ENCODE measurements at regions not wholly inside any gene's neighbourhood (a gene's known extent, or its start where the extent isn't known, plus 50 kb on each side); places are given as distances from the start of the nearest gene placed in this dataset.
"Not testable (repeated sequence)": the region's sequence is repeated elsewhere in the genome, so short reads cannot be mapped to it uniquely, and the experiment has no call there.

DNA sequence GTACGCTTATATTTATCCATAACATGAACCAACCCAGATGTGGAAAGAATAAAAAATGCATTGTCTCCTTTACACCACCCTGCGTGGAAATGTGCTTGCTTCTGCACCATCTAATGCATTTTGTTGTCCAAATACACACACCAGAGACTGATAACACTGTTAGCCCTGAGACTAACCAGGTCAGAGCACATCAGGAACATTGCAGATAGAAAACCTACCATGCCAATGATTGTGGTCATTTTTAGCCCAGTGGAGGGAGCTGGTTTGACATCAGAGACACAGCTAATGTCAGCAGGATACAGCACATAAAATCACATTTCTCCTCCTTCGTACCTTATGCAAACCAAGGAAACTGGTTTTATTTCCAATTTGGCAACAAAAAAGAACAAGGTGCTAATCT, 528.7 kb downstream of the DOK5 start:
- intact Hi-C loops (cut with DNase I), result no loop called here
- Histone ChIP-seq H3K4me3 (no peak overlapping the region), H3K9me3 (no peaks in the 10 kb centered on the region), H3K27ac (replicated peaks in 1 of 4) (no peak overlapping the region), H3K4me1 (no peaks in the 10 kb centered on the region), H3K36me3 (no peaks in the 10 kb centered on the region), H3K27me3 (no peaks in the 10 kb centered on the region)
- TF ChIP-seq, protein P1, sequence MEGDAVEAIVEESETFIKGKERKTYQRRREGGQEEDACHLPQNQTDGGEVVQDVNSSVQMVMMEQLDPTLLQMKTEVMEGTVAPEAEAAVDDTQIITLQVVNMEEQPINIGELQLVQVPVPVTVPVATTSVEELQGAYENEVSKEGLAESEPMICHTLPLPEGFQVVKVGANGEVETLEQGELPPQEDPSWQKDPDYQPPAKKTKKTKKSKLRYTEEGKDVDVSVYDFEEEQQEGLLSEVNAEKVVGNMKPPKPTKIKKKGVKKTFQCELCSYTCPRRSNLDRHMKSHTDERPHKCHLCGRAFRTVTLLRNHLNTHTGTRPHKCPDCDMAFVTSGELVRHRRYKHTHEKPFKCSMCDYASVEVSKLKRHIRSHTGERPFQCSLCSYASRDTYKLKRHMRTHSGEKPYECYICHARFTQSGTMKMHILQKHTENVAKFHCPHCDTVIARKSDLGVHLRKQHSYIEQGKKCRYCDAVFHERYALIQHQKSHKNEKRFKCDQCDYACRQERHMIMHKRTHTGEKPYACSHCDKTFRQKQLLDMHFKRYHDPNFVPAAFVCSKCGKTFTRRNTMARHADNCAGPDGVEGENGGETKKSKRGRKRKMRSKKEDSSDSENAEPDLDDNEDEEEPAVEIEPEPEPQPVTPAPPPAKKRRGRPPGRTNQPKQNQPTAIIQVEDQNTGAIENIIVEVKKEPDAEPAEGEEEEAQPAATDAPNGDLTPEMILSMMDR (IDR thresholded peaks at IDR 0.05), result no peak
- TF ChIP-seq POLR2A (IDR thresholded peaks at IDR 0.05; ENCODE audit: low read depth) (no peak), EP300 (IDR thresholded peaks at IDR 0.05) (no peak), POLR2AphosphoS5 (IDR thresholded peaks at IDR 0.05) (no peak)
- no peak for DNase-seq (ENCODE audit: extremely low spot score)
- 56% methylated on average over 3 of the region's 3 CpGs for WGBS

DNA sequence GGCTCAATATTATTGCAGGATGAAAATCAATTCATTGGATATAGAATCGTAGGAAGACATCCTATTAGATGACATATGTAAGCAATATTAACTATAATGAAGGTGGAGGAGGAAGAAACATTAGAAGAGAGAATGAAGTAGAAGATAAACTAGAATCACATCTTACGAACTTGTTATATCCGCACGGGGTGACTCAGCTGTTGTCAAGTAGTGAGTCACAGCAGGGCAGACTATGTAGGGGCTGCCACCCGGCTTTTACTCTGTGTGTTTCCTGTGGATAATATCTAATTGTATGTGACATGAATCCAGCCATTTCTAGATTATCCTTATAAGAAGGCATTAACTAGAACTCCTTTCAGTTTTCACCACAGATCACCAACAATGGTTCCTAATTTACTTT, 520.2 kb downstream of the DOK5 start:
- Histone ChIP-seq H3K27me3 (no peaks in the 10 kb centered on the region), H3K4me1 (no peaks in the 10 kb centered on the region), H3K36me3 (no peaks in the 10 kb centered on the region), H3K9me3 (no peaks in the 10 kb centered on the region), H3K27ac (replicated peaks in 1 of 4) (no peak overlapping the region), H3K4me3 (no peak overlapping the region)
- TF ChIP-seq POLR2AphosphoS5 (IDR thresholded peaks at IDR 0.05) (no peak), EP300 (IDR thresholded peaks at IDR 0.05) (no peak), POLR2A (IDR thresholded peaks at IDR 0.05; ENCODE audit: low read depth) (no peak)
- TF ChIP-seq, protein P1 (IDR thresholded peaks at IDR 0.05), result no peak
- intact Hi-C loops (cut with DNase I), result no loop called here
- DNase-seq (ENCODE audit: extremely low spot score), result no peak
- WGBS, result 82% methylated on average over 5 of the region's 5 CpGs

DNA sequence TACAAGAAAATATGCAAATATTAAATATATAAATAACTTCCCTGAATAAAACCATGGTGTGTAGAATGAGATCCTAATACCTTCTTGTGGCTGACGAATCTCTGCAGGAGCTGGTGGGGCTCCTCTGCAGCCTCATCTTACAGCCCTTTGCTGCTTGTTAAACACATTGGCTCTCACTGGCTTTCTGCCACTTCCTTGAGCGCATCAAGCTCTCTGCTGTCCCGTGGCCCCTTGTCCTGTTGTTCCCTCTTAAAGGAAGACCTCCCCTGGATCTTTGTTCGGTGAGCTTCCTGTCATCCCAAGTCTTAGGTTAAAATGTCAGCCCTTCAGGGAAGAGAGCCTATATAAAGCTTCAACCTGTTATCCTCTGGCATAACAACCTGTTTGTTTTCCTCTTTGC, 519.6 kb downstream of the DOK5 start:
- intact Hi-C loops (cut with DNase I), result no loop called here
- WGBS, result 58% methylated on average over 4 of the region's 4 CpGs
- no peak overlapping the region for H3K4me3 ChIP-seq

DNA sequence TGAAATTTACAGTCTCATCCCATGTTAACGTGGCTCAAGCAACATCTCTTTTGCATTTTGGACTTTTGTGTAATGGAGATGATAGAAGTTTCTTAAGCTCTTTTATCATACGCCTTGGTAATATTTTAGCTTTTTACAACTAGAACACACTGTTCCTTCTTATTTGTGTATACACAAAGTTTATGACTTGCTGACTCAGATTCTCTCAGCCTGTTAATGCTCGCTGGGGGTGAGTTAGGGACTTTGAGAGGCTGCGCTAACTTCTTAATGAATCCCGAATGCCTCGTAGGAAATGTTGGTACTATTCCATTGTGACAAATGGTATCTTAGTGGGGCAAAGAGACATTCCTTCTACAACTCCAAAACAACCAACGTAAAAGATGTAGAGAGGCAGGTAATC, 509.7 kb downstream of the DOK5 start:
- H3K4me3 ChIP-seq, result no peak overlapping the region
- TF ChIP-seq, protein P1 (IDR thresholded peaks at IDR 0.05), result no peak
- TF ChIP-seq POLR2A (IDR thresholded peaks at IDR 0.05; ENCODE audit: low read depth), result no peak
- no peak for TF ChIP-seq POLR2AphosphoS5 (IDR thresholded peaks at IDR 0.05)
- TF ChIP-seq EP300 (IDR thresholded peaks at IDR 0.05), result no peak
- H3K4me1 ChIP-seq, result no peaks in the 10 kb centered on the region
- H3K27me3 ChIP-seq, result no peaks in the 10 kb centered on the region
- 89% methylated on average over 7 of the region's 7 CpGs for WGBS
- no peak for DNase-seq (ENCODE audit: extremely low spot score)
- H3K36me3 ChIP-seq, result no peaks in the 10 kb centered on the region
- H3K27ac ChIP-seq (replicated peaks in 1 of 4), result no peak overlapping the region
- no peaks in the 10 kb centered on the region for H3K9me3 ChIP-seq
- intact Hi-C loops (cut with DNase I), result no loop called here

More for the DNA sequence above, 519.6 kb downstream of the DOK5 start:
- no peak for DNase-seq (ENCODE audit: extremely low spot score)
- H3K36me3 ChIP-seq, result no peaks in the 10 kb centered on the region
- H3K27me3 ChIP-seq, result no peaks in the 10 kb centered on the region
- no peaks in the 10 kb centered on the region for H3K4me1 ChIP-seq
- no peaks in the 10 kb centered on the region for H3K9me3 ChIP-seq
- no peak for TF ChIP-seq POLR2A (IDR thresholded peaks at IDR 0.05; ENCODE audit: low read depth)
- TF ChIP-seq POLR2AphosphoS5 (IDR thresholded peaks at IDR 0.05), result no peak
- no peak for TF ChIP-seq EP300 (IDR thresholded peaks at IDR 0.05)
- TF ChIP-seq, protein P1 (IDR thresholded peaks at IDR 0.05), result no peak
- no peak overlapping the region for H3K27ac ChIP-seq (replicated peaks in 1 of 4)

DNA sequence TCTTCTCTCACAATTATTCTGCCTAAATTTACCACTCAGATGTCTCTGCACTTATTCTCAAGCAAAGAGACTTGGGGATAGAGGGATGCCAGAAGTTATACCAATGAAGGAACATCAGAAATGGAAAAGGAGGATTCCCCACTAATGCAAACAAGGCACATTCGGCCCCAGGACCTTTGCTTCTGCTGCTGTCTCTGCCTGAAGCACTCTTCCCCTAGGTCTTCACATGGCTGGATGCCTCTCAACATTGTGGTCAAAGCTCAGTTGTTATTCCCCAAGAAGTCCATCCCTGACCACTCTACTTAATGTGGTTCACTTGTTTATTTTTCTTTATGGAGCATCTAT, 508.7 kb downstream of the DOK5 start:
- Histone ChIP-seq H3K4me3 (no peak overlapping the region), H3K9me3 (no peaks in the 10 kb centered on the region), H3K27me3 (no peaks in the 10 kb centered on the region), H3K4me1 (no peaks in the 10 kb centered on the region), H3K27ac (replicated peaks in 1 of 4) (no peak overlapping the region), H3K36me3 (no peaks in the 10 kb centered on the region)
- 74% methylated on average over 1 of the region's 1 CpG for WGBS
- DNase-seq (ENCODE audit: extremely low spot score), result no peak
- intact Hi-C loops (cut with DNase I), result no loop called here
- no peak for TF ChIP-seq POLR2AphosphoS5 (IDR thresholded peaks at IDR 0.05)
- TF ChIP-seq, protein P1 (IDR thresholded peaks at IDR 0.05), result no peak
- TF ChIP-seq EP300 (IDR thresholded peaks at IDR 0.05), result no peak

DNA sequence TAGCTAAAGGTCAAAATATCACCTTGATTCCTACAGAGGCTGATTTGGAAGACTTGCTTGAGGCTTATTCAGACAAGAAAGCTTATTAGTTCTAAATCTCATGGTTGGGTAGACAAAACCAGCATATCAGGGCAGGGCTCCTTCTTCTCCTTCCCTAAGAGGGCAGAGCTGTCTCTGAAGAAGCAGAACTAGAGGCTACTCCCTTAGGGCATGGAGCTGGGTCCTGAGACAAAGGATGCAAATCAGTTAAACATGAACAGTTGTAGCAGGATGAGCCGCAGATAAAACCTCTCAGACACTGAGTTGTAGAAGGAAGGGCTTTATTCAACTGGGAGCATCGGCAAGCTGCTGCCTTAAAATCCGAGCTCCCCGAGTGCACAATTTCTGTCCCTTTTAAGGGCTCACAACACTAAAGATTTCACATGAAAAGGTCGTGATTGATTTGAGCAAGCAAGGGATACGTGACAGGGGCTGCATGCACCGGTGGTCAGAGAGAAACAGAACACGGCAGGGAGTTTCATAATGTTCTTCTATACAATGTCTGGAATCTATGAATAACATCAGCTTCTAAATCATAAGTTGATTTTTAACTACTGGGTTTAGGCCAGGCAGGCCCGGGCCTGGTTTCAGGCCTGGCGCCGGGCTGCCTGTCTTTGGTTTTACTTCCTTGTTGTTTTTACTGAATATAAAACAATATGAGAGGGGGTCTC, 508.2 kb downstream of the DOK5 start:
- WGBS, result 85% methylated on average over 11 of the region's 11 CpGs
- H3K9me3 ChIP-seq; H3K4me1 ChIP-seq; H3K36me3 ChIP-seq; DNase-seq (ENCODE audit: extremely low spot score); intact Hi-C loops (cut with DNase I); H3K27ac ChIP-seq (replicated peaks in 1 of 4); H3K27me3 ChIP-seq; H3K4me3 ChIP-seq: not testable (repeated sequence)

All from esophagus muscularis mucosa (tissue), 4 donors.